Sigmoid colon (tissue), 4 donors: ENCODE measurements at regions not wholly inside any gene's neighbourhood (a gene's known extent, or its start where the extent isn't known, plus 50 kb on each side); places are given as distances from the start of the nearest gene placed in this dataset.

ENCODE experiments used
- CTCF ChIP-seq, 4 experiments: fragments of 450-650 bp in 3 of 4; fragments of 200-600 bp in 1 of 4; IDR thresholded peaks; one replicate each; pipeline ENCODE4 v1.5.1; 2016 to 2019; ENCODE audit warnings: antibody characterized with exemption in 4 of 4, mild to moderate bottlenecking in 3 of 4, moderate library complexity in 2 of 4
- POLR2AphosphoS5 ChIP-seq, 4 donors: sonication (generic); formaldehyde crosslinking; IDR thresholded peaks; one replicate each; pipeline ENCODE4 v1.6.1; 2017; ENCODE audit warnings: antibody characterized with exemption in 4 of 4

- TF ChIP-seq CTCF (IDR thresholded peaks at IDR 0.05), result no peak
- TF ChIP-seq POLR2AphosphoS5 (IDR thresholded peaks at IDR 0.05), result no peak
Measured at GRCh38 chr6:91436448-91436847, 849.6 kb upstream of the MAP3K7 start.
